ENCODE measurements at regions not wholly inside any gene's neighbourhood (a gene's known extent, or its start where the extent isn't known, plus 50 kb on each side); places are given as distances from the start of the nearest gene placed in this dataset.

GRCh38 chr7:20865684-20866083, 79.0 kb upstream of the SP8 start:
- DNase-seq (ENCODE audit: low read depth), result no peak
- H3K4me3 ChIP-seq (ENCODE audit: low read depth, low read length), result no peak overlapping the region
- TF ChIP-seq CTCF (conservative IDR thresholded peaks at IDR 0.05; ENCODE audit: low read depth, low read length), result no peak

GRCh38 chr7:20870977-20871376, 84.3 kb upstream of the SP8 start:
- no peak for DNase-seq (ENCODE audit: low read depth)
- TF ChIP-seq CTCF (conservative IDR thresholded peaks at IDR 0.05; ENCODE audit: low read depth, low read length), result no peak
- no peak overlapping the region for H3K4me3 ChIP-seq (ENCODE audit: low read depth, low read length)

GRCh38 chr7:20892776-20893175, 106.1 kb upstream of the SP8 start:
- H3K4me3 ChIP-seq (ENCODE audit: low read depth, low read length), result no peak overlapping the region

GRCh38 chr7:20894806-20895205, 108.1 kb upstream of the SP8 start:
- DNase-seq (ENCODE audit: low read depth), result no peak
- no peak for TF ChIP-seq CTCF (conservative IDR thresholded peaks at IDR 0.05; ENCODE audit: low read depth, low read length)
- no peak overlapping the region for H3K4me3 ChIP-seq (ENCODE audit: low read depth, low read length)

More at GRCh38 chr7:20892776-20893175, 106.1 kb upstream of the SP8 start:
- DNase-seq (ENCODE audit: low read depth), result no peak
- TF ChIP-seq CTCF (conservative IDR thresholded peaks at IDR 0.05; ENCODE audit: low read depth, low read length), result no peak

- no peak for TF ChIP-seq CTCF (conservative IDR thresholded peaks at IDR 0.05; ENCODE audit: low read depth, low read length)
- H3K4me3 ChIP-seq (ENCODE audit: low read depth, low read length), result no peak overlapping the region
- DNase-seq (ENCODE audit: low read depth), result no peak
Measured at GRCh38 chr7:20895563-20895962, 108.9 kb upstream of the SP8 start.

- H3K4me3 ChIP-seq (ENCODE audit: low read depth, low read length), result no peak overlapping the region
- no peak for DNase-seq (ENCODE audit: low read depth)
- no peak for TF ChIP-seq CTCF (conservative IDR thresholded peaks at IDR 0.05; ENCODE audit: low read depth, low read length)
Measured at GRCh38 chr7:20896996-20897395, 110.3 kb upstream of the SP8 start.

GRCh38 chr7:20906801-20907453, 120.2 kb upstream of the SP8 start:
- H3K4me3 ChIP-seq (ENCODE audit: low read depth, low read length), result no peak overlapping the region
- DNase-seq (ENCODE audit: low read depth), result no peak
- TF ChIP-seq CTCF (conservative IDR thresholded peaks at IDR 0.05; ENCODE audit: low read depth, low read length), result no peak
